HG02623 (cell line): ENCODE measurements at regions not wholly inside any gene's neighbourhood (a gene's known extent, or its start where the extent isn't known, plus 50 kb on each side); places are given as distances from the start of the nearest gene placed in this dataset.

Experiments
- ATAC-seq: cut with Tn5 transposase; IDR thresholded peaks from one replicate; pipeline ENCODE4 v1.9.1; 2021; ENCODE audit warnings: moderate library complexity; ENCODE audit not compliant: unreplicated experiment

GRCh38 chr12:60308366-60308991, 712.6 kb downstream of the SLC16A7 start:
- ATAC-seq: no peak

- ATAC-seq: no peak
Observed at GRCh38 chr12:60311940-60312339, 716.1 kb downstream of the SLC16A7 start.

GRCh38 chr12:60317361-60317760, 721.5 kb downstream of the SLC16A7 start:
- ATAC-seq: no peak

GRCh38 chr12:60324746-60325145, 728.9 kb downstream of the SLC16A7 start:
- ATAC-seq: no peak

GRCh38 chr12:60333461-60333860, 737.6 kb downstream of the SLC16A7 start:
- no peak for ATAC-seq

GRCh38 chr12:60335745-60336144, 739.9 kb downstream of the SLC16A7 start:
- ATAC-seq: no peak

GRCh38 chr12:60337839-60338549, 742.2 kb downstream of the SLC16A7 start:
- ATAC-seq: no peak

GRCh38 chr12:60345442-60345841, 749.6 kb downstream of the SLC16A7 start:
- no peak for ATAC-seq

- no peak for ATAC-seq
Observed at GRCh38 chr12:60349232-60349978, 753.6 kb downstream of the SLC16A7 start.

GRCh38 chr12:60387356-60387755, 791.5 kb downstream of the SLC16A7 start:
- ATAC-seq: no peak

GRCh38 chr12:60391051-60391450, 795.2 kb downstream of the SLC16A7 start:
- ATAC-seq: no peak

- no peak for ATAC-seq
Observed at GRCh38 chr12:60391791-60392190, 796.0 kb downstream of the SLC16A7 start.

- ATAC-seq: no peak
Observed at GRCh38 chr12:60393093-60393492, 797.3 kb downstream of the SLC16A7 start.

- ATAC-seq: no peak
Observed at GRCh38 chr12:60394665-60395064, 798.8 kb downstream of the SLC16A7 start.

GRCh38 chr12:60398547-60398946, 802.7 kb downstream of the SLC16A7 start:
- no peak for ATAC-seq

GRCh38 chr12:60399064-60399463, 803.2 kb downstream of the SLC16A7 start:
- no peak for ATAC-seq

- no peak for ATAC-seq
Observed at GRCh38 chr12:60402996-60403395, 807.2 kb downstream of the SLC16A7 start.

- no peak for ATAC-seq
Observed at GRCh38 chr12:60415351-60415750, 819.5 kb downstream of the SLC16A7 start.

GRCh38 chr12:60419986-60420385, 824.2 kb downstream of the SLC16A7 start:
- ATAC-seq: no peak

GRCh38 chr12:60421741-60422140, 825.9 kb downstream of the SLC16A7 start:
- no peak for ATAC-seq

- no peak for ATAC-seq
Observed at GRCh38 chr12:60437297-60437696, 841.5 kb downstream of the SLC16A7 start.

- no peak for ATAC-seq
Observed at GRCh38 chr12:60441577-60441976, 845.7 kb downstream of the SLC16A7 start.
